ENCODE measurements at regions not wholly inside any gene's neighbourhood (a gene's known extent, or its start where the extent isn't known, plus 50 kb on each side); places are given as distances from the start of the nearest gene placed in this dataset.
"Not testable (repeated sequence)": the region's sequence is repeated elsewhere in the genome, so short reads cannot be mapped to it uniquely, and the experiment has no call there.

GRCh38 chr1:112144733-112145426 lies 155.4 kb upstream of the KCND3 start:
- TF ChIP-seq CTCF (IDR thresholded peaks at IDR 0.05) = no peak
- POLR2A ChIA-PET = no interaction called here
- peaks cover 0 to 9% of the 10 kb centered on the region in 2 experiments for H3K9me3 ChIP-seq (ENCODE audit: control insufficient read depth in 1 of 2, insufficient read depth in 1 of 2, low read length in 2 of 2)
- ATAC-seq (ENCODE audit: poor library complexity) = no peak
- peaks cover 3 to 13% of the 10 kb centered on the region in 2 experiments for H3K27me3 ChIP-seq (ENCODE audit: control insufficient read depth in 1 of 2, insufficient read depth in 2 of 2, low read length in 2 of 2)
- no peak overlapping the region for H3K4me3 ChIP-seq (ENCODE audit: low read length)
- H3K4me3 Mint-ChIP-seq = no peak overlapping the region
- CTCF ChIA-PET = no interaction called here
- no peaks in the 10 kb centered on the region for H3K36me3 ChIP-seq (ENCODE audit: insufficient read depth, low read length)
- no peaks in the 10 kb centered on the region for H3K4me1 Mint-ChIP-seq (ENCODE audit: low read depth)
- no peak for DNase-seq
- intact Hi-C loops (cut with DNase I, micrococcal nuclease) = no loop called here
- no peak overlapping the region for H3K27ac Mint-ChIP-seq
- H3K9me3 Mint-ChIP-seq = peaks cover 8% of the 10 kb centered on the region
- H3K4me1 ChIP-seq (ENCODE audit: insufficient read depth, low read length) = no peaks in the 10 kb centered on the region
- H3K27me3 Mint-ChIP-seq = peaks cover 58% of the 10 kb centered on the region
- no peaks in the 10 kb centered on the region for H3K36me3 Mint-ChIP-seq (ENCODE audit: low read depth)
- H3K27ac ChIP-seq (ENCODE audit: low read depth in 1 of 2, low read length in 2 of 2) = no peak overlapping the region

GRCh38 chr1:112146201-112146715 lies 156.8 kb upstream of the KCND3 start:
- H3K36me3 Mint-ChIP-seq (ENCODE audit: low read depth) = no peaks in the 10 kb centered on the region
- no peaks in the 10 kb centered on the region for H3K4me1 Mint-ChIP-seq (ENCODE audit: low read depth)
- Histone ChIP-seq H3K9me3 (ENCODE audit: control insufficient read depth in 1 of 2, insufficient read depth in 1 of 2, low read length in 2 of 2) (peaks cover 0 to 9% of the 10 kb centered on the region in 2 experiments), H3K36me3 (ENCODE audit: insufficient read depth, low read length) (no peaks in the 10 kb centered on the region), H3K27me3 (ENCODE audit: control insufficient read depth in 1 of 2, insufficient read depth in 2 of 2, low read length in 2 of 2) (peaks cover 3 to 13% of the 10 kb centered on the region in 2 experiments), H3K27ac (ENCODE audit: low read depth in 1 of 2, low read length in 2 of 2) (no peak overlapping the region), H3K4me1 (ENCODE audit: insufficient read depth, low read length) (no peaks in the 10 kb centered on the region), H3K4me3 (ENCODE audit: low read length) (no peak overlapping the region)
- ChIA-PET POLR2A (no interaction called here), CTCF (no interaction called here)
- no peak overlapping the region for H3K27ac Mint-ChIP-seq
- H3K4me3 Mint-ChIP-seq = no peak overlapping the region
- intact Hi-C loops (cut with DNase I, micrococcal nuclease) = no loop called here
- TF ChIP-seq CTCF (IDR thresholded peaks at IDR 0.05) = no peak
- H3K9me3 Mint-ChIP-seq = peaks cover 10% of the 10 kb centered on the region
- H3K27me3 Mint-ChIP-seq = peaks cover 51% of the 10 kb centered on the region
- ATAC-seq (ENCODE audit: poor library complexity) (no peak), DNase-seq (no peak)

- H3K36me3 Mint-ChIP-seq (ENCODE audit: low read depth); H3K9me3 Mint-ChIP-seq; POLR2A ChIA-PET; intact Hi-C loops (cut with DNase I, micrococcal nuclease); H3K27ac Mint-ChIP-seq; H3K27me3 ChIP-seq (ENCODE audit: control insufficient read depth in 1 of 2, insufficient read depth in 2 of 2, low read length in 2 of 2); DNase-seq; H3K27ac ChIP-seq (ENCODE audit: low read depth in 1 of 2, low read length in 2 of 2); H3K9me3 ChIP-seq (ENCODE audit: control insufficient read depth in 1 of 2, insufficient read depth in 1 of 2, low read length in 2 of 2); H3K4me1 ChIP-seq (ENCODE audit: insufficient read depth, low read length); H3K4me3 ChIP-seq (ENCODE audit: low read length); H3K4me3 Mint-ChIP-seq; H3K36me3 ChIP-seq (ENCODE audit: insufficient read depth, low read length); CTCF ChIA-PET; ATAC-seq (ENCODE audit: poor library complexity); H3K4me1 Mint-ChIP-seq (ENCODE audit: low read depth): not testable (repeated sequence)
- peaks cover 34% of the 10 kb centered on the region for H3K27me3 Mint-ChIP-seq
Measured at GRCh38 chr1:112160214-112160613, 170.7 kb upstream of the KCND3 start.

GRCh38 chr1:112165375-112165774 lies 175.9 kb upstream of the KCND3 start:
- H3K9me3 ChIP-seq (ENCODE audit: control insufficient read depth in 1 of 2, insufficient read depth in 1 of 2, low read length in 2 of 2) = peaks cover 0 to 8% of the 10 kb centered on the region in 2 experiments
- H3K36me3 Mint-ChIP-seq (ENCODE audit: low read depth) = no peaks in the 10 kb centered on the region
- H3K4me1 ChIP-seq (ENCODE audit: insufficient read depth, low read length) = no peaks in the 10 kb centered on the region
- H3K4me3 ChIP-seq (ENCODE audit: low read length) = no peak overlapping the region
- H3K27me3 ChIP-seq (ENCODE audit: control insufficient read depth in 1 of 2, insufficient read depth in 2 of 2, low read length in 2 of 2) = peaks cover 0 to 4% of the 10 kb centered on the region in 2 experiments
- no peak overlapping the region for H3K4me3 Mint-ChIP-seq
- peaks cover 53% of the 10 kb centered on the region for H3K27me3 Mint-ChIP-seq
- DNase-seq (no peak), ATAC-seq (ENCODE audit: poor library complexity) (no peak)
- intact Hi-C loops (cut with DNase I, micrococcal nuclease) = no loop called here
- CTCF ChIA-PET = no interaction called here
- TF ChIP-seq CTCF (IDR thresholded peaks at IDR 0.05) = no peak
- no peak overlapping the region for H3K27ac Mint-ChIP-seq
- no peaks in the 10 kb centered on the region for H3K4me1 Mint-ChIP-seq (ENCODE audit: low read depth)
- no peak overlapping the region for H3K27ac ChIP-seq (ENCODE audit: low read depth in 1 of 2, low read length in 2 of 2)
- no peaks in the 10 kb centered on the region for H3K36me3 ChIP-seq (ENCODE audit: insufficient read depth, low read length)
- peaks cover 5% of the 10 kb centered on the region for H3K9me3 Mint-ChIP-seq
- POLR2A ChIA-PET = no interaction called here
